PC-3 (cell line): ENCODE measurements at regions not wholly inside any gene's neighbourhood (a gene's known extent, or its start where the extent isn't known, plus 50 kb on each side); places are given as distances from the start of the nearest gene placed in this dataset.

Experiments
- ATAC-seq: fragments of 200-7000 bp; cut with Tn5 transposase; 2 replicates; pipeline ENCODE4 v1.9.1; 2020; ENCODE audit warnings: mild to moderate bottlenecking, moderate library complexity
- BruUV-seq: library from RNA; stranded (reverse); fragments of 400-500 nt; replicated peaks from 2 replicates; lab custom pipeline; 2021; lab: Mats Ljungman, UMichigan
- CTCF ChIA-PET: fragments of 300-600 bp; sonication (Branson Sonifier 250); formaldehyde crosslinking; loops from one replicate; lab custom pipeline; 2022; ENCODE audit warnings: antibody characterized with exemption; lab: Charles Lee
- POLR2A ChIA-PET: fragments of 300-600 bp; sonication (Branson Sonifier 250); formaldehyde crosslinking; loops from one replicate; lab custom pipeline; 2022; ENCODE audit warnings: antibody characterized with exemption; ENCODE audit not compliant: unreplicated experiment; lab: Charles Lee
- DNase-seq: peaks from one replicate; pipeline ENCODE4 v3.0.0-alpha.2; 2015
- H2AFZ ChIP-seq: fragments of 300-600 bp; sonication (generic); 2 replicates; pipeline ENCODE4 v1.6.0; 2016; ENCODE audit warnings: antibody characterized with exemption, low read length
- H3F3A ChIP-seq: fragments of 300-600 bp; sonication (generic); one replicate; pipeline ENCODE4 v1.6.0; 2017; ENCODE audit warnings: antibody characterized with exemption, low read length, control low read depth, mild to moderate bottlenecking; ENCODE audit not compliant: unreplicated experiment
- H3K27ac ChIP-seq: fragments of 300-600 bp; sonication (generic); 2 replicates; pipeline ENCODE4 v1.5.1; 2016; ENCODE audit warnings: mild to moderate bottlenecking, low read length
- H3K27me3 ChIP-seq: fragments of 300-600 bp; sonication (generic); 2 replicates; pipeline ENCODE4 v1.6.1; 2016; ENCODE audit warnings: low read length, mixed read lengths
- H3K36me3 ChIP-seq: fragments of 300-600 bp; sonication (generic); 2 replicates; pipeline ENCODE4 v1.6.1; 2016; ENCODE audit warnings: low read depth, mixed run types, low read length, mixed read lengths
- H3K4me1 ChIP-seq: fragments of 300-600 bp; sonication (generic); 2 replicates; pipeline ENCODE4 v1.5.1; 2016; ENCODE audit warnings: low read length; ENCODE audit not compliant: insufficient read depth
- H3K4me2 ChIP-seq: fragments of 300-600 bp; sonication (generic); 2 replicates; pipeline ENCODE4 v1.6.0; 2016; ENCODE audit warnings: low read length
- H3K4me3 ChIP-seq: fragments of 300-600 bp; sonication (generic); 2 replicates; pipeline ENCODE4 v1.5.1; 2016; ENCODE audit warnings: mild to moderate bottlenecking, low read length, mixed read lengths
- H3K79me2 ChIP-seq: fragments of 300-600 bp; sonication (generic); 2 replicates; pipeline ENCODE4 v1.6.1; 2017; ENCODE audit warnings: low read length, mixed read lengths
- H3K9ac ChIP-seq: fragments of 300-600 bp; sonication (generic); 2 replicates; pipeline ENCODE4 v1.6.0; 2016; ENCODE audit warnings: mild to moderate bottlenecking, low read length
- H3K9me2 ChIP-seq: fragments of 300-600 bp; sonication (generic); replicated peaks from 2 replicates; pipeline ENCODE4 v1.6.1; 2016; ENCODE audit warnings: mixed run types, low read length, mixed read lengths
- H3K9me3 ChIP-seq: fragments of 300-600 bp; sonication (generic); 2 replicates; pipeline ENCODE4 v1.6.1; 2016; ENCODE audit warnings: low read length, mixed read lengths
- H4K20me1 ChIP-seq: fragments of 300-600 bp; sonication (generic); 2 replicates; pipeline ENCODE4 v1.6.1; 2016; ENCODE audit warnings: low read length, mixed read lengths
- EZH2 ChIP-seq: fragments of 300-600 bp; sonication (generic); IDR thresholded peaks from one replicate; pipeline ENCODE4 v1.6.1; 2017; ENCODE audit warnings: antibody characterized with exemption, mild to moderate bottlenecking, low read length; ENCODE audit not compliant: unreplicated experiment
- EZH2phosphoT487 ChIP-seq: fragments of 300-600 bp; sonication (generic); IDR thresholded peaks from 2 replicates; pipeline ENCODE4 v1.6.1; 2018; ENCODE audit warnings: mild to moderate bottlenecking, antibody characterized with exemption, low read length, borderline replicate concordance
- intact Hi-C: fragments of 100-400 bp; cut with micrococcal nuclease; formaldehyde crosslinking; loops from 2 replicates; pipeline ENCODE4 v1.9.0; 2023
- TF ChIP-seq, protein P1 (sequence below): fragments of 300-600 bp; sonication (generic); conservative IDR thresholded peaks from 2 replicates; pipeline ENCODE4 v1.5.1; 2017; ENCODE audit warnings: antibody characterized with exemption, low read depth, mild to moderate bottlenecking, low read length

DNA sequence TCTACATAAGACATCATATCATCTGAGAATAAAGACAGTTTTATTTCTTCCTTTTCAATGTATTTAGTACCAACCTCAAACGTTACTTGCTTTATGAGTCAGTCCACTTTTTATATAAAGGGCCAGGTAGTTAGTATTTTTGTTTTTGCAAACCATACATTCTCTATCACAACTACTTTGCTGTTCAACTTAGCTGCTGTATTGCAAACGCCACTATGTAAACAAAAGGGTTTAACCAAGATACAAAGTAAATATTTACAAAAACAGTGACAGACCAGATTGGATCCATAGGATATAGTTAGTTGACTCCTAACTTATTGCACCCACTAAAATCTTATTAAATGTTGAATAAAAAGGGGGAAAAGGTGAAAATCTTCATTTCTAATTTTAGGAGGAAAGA, 87.7 kb upstream of the FOXG1 start:
- no peaks in the 10 kb centered on the region for H3K79me2 ChIP-seq
- no peak for TF ChIP-seq EZH2phosphoT487
- no peak for TF ChIP-seq EZH2
- TF ChIP-seq, protein P1, sequence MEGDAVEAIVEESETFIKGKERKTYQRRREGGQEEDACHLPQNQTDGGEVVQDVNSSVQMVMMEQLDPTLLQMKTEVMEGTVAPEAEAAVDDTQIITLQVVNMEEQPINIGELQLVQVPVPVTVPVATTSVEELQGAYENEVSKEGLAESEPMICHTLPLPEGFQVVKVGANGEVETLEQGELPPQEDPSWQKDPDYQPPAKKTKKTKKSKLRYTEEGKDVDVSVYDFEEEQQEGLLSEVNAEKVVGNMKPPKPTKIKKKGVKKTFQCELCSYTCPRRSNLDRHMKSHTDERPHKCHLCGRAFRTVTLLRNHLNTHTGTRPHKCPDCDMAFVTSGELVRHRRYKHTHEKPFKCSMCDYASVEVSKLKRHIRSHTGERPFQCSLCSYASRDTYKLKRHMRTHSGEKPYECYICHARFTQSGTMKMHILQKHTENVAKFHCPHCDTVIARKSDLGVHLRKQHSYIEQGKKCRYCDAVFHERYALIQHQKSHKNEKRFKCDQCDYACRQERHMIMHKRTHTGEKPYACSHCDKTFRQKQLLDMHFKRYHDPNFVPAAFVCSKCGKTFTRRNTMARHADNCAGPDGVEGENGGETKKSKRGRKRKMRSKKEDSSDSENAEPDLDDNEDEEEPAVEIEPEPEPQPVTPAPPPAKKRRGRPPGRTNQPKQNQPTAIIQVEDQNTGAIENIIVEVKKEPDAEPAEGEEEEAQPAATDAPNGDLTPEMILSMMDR: no peak
- no peaks in the 10 kb centered on the region for H3F3A ChIP-seq
- no peaks in the 10 kb centered on the region for H3K27me3 ChIP-seq
- ATAC-seq (peak; percentile 65), DNase-seq (peak; percentile 74)
- intact Hi-C loops: loop anchor here (5.0 kb wide), 1 partner anchor 538 kb away; no protein-coding TSS in a partner anchor
- BruUV-seq: no TSS peak
- H3K9me3 ChIP-seq: no peaks in the 10 kb centered on the region
- no peak overlapping the region for H3K4me3 ChIP-seq
- H3K9me2 ChIP-seq: no peaks in the 10 kb centered on the region
- ChIA-PET CTCF (no interaction called here), POLR2A (interaction anchor here (0.6 kb wide), 1 partner anchor 8 kb away, joined by 3 read pairs; no protein-coding TSS in a partner anchor)
- peak overlapping the region; percentile 50 for H3K27ac ChIP-seq
- no peak overlapping the region for H3K9ac ChIP-seq
- peak overlapping the region; percentile 17; the same call in 1 of the 2 replicates for H3K4me2 ChIP-seq
- no peak overlapping the region for H2AFZ ChIP-seq
- peaks cover 39% of the 10 kb centered on the region for H3K4me1 ChIP-seq
- no peaks in the 10 kb centered on the region for H3K36me3 ChIP-seq
- H4K20me1 ChIP-seq: no peaks in the 10 kb centered on the region

DNA sequence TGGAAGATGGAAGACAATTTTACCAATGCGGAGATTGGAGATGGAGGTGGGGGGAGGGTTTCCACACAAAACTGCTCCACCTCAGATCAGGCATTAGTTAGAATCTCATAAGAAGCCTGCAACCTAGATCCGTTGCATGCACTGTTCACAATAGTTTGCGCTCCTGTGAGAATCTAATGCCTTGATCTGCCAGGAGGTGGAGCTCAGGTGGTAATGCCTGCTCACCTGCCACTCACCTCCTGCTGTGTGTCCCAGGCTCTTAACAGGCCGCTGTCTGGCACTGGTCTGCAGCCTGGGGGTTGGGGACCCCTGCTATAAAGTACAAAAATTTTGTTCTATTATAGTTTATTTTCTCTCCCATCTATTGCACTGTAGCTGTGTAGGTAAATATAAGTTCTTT, 84.9 kb upstream of the FOXG1 start:
- Histone ChIP-seq H3K9ac (no peak overlapping the region), H3K79me2 (no peaks in the 10 kb centered on the region), H3K27me3 (no peaks in the 10 kb centered on the region), H4K20me1 (no peaks in the 10 kb centered on the region), H2AFZ (no peak overlapping the region), H3K36me3 (no peaks in the 10 kb centered on the region), H3K4me3 (no peak overlapping the region), H3K27ac (no peak overlapping the region), H3K4me1 (peaks cover 31% of the 10 kb centered on the region), H3K9me2 (no peaks in the 10 kb centered on the region), H3K9me3 (no peaks in the 10 kb centered on the region), H3K4me2 (no peak overlapping the region), H3F3A (no peaks in the 10 kb centered on the region)
- BruUV-seq: no TSS peak
- peak; percentile 61 for ATAC-seq
- intact Hi-C loops: no loop called here
- no peak for TF ChIP-seq EZH2phosphoT487
- TF ChIP-seq, protein P1: peak; percentile 61
- POLR2A ChIA-PET: no interaction called here
- CTCF ChIA-PET: interaction anchor here (1.0 kb wide), 2 partner anchors 14 to 70 kb away, joined by 3 read pairs; no protein-coding TSS in a partner anchor
- DNase-seq: peak; percentile 43

DNA sequence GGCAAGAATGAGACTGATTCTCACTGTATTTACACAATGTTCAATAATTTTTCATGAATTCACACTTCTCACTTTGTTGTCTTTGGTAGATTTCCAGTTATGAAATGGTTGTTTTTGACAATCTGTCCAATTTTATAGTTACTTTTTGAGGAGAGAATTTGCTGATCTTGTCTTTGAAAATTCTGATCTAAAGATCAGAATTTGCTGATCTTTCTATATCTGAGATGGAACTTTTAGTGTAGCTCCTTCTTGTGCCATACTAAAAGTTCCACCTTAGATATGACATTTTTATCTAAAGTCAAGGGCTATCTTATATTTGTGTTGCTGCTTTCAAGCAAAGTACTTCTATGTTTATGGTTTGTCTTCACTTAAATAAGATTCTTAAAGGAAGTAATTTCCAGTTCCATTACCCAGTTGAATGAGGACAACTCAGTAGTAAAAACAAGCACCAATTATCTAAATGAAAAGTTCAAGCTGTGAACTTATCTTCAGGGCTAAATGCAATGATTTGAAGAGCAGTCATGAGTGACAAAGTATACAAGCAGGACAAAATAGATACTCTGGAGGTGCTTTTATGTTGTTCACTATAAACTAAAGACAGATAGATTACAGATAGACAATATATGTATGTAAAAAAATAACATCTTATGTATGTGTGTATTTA, 76.4 kb upstream of the FOXG1 start:
- Histone ChIP-seq H3K4me1 (no peaks in the 10 kb centered on the region), H4K20me1 (no peaks in the 10 kb centered on the region), H3K9me3 (no peaks in the 10 kb centered on the region), H3F3A (no peaks in the 10 kb centered on the region), H3K9ac (no peak overlapping the region), H3K27me3 (no peaks in the 10 kb centered on the region), H3K4me2 (no peak overlapping the region), H3K9me2 (no peaks in the 10 kb centered on the region), H2AFZ (no peak overlapping the region), H3K36me3 (no peaks in the 10 kb centered on the region), H3K27ac (no peak overlapping the region), H3K79me2 (no peaks in the 10 kb centered on the region), H3K4me3 (no peak overlapping the region)
- DNase-seq (no peak), ATAC-seq (no peak)
- TF ChIP-seq, protein P1: no peak
- TF ChIP-seq EZH2phosphoT487 (no peak), EZH2 (no peak)
- BruUV-seq: no TSS peak
- ChIA-PET POLR2A (no interaction called here), CTCF (interaction anchor here (0.6 kb wide), 1 partner anchor 60 kb away, joined by 3 read pairs; no protein-coding TSS in a partner anchor)
- intact Hi-C loops: no loop called here
